HCT116 (cell line): ENCODE measurements at regions not wholly inside any gene's neighbourhood (a gene's known extent, or its start where the extent isn't known, plus 50 kb on each side); places are given as distances from the start of the nearest gene placed in this dataset.

Experiments used
- ATAC-seq: fragments of 200-7000 bp; cut with Tn5 transposase; 2 replicates; pipeline ENCODE4 v1.9.1; 2020; ENCODE audit warnings: mild to moderate bottlenecking, moderate library complexity
- BruUV-seq: library from RNA; stranded (reverse); fragments of 400-500 nt; replicated peaks from 2 replicates; lab custom pipeline; 2021; lab: Mats Ljungman, UMichigan
- CTCF ChIA-PET: fragments of 300-600 bp; sonication (Branson Sonifier 250); formaldehyde crosslinking; loops from one replicate; lab custom pipeline; 2021; ENCODE audit warnings: antibody characterized with exemption; lab: Charles Lee
- POLR2A ChIA-PET: fragments of 300-600, 350-600 bp; sonication (Branson Sonifier 250); formaldehyde crosslinking; loops from one replicate; lab custom pipeline; 2021; ENCODE audit warnings: antibody characterized with exemption; lab: Charles Lee
- RAD21 ChIA-PET, 2 experiments: fragments of 300-600 bp; sonication (Branson Sonifier 250); formaldehyde crosslinking; loops; one replicate each; lab custom pipeline; 2023; ENCODE audit warnings: low total read pairs in 2 of 2; ENCODE audit not compliant: uncharacterized antibody in 2 of 2, unreplicated experiment in 2 of 2, low non-redundant PET in 1 of 2; lab: Charles Lee
- DNase-seq: peaks from one replicate; pipeline ENCODE4 v3.0.0-alpha.2; 2010; ENCODE audit warnings: low read depth, low spot score
- H2AFZ ChIP-seq: fragments of 200-600 bp; shearing (Covaris generic), sonication (generic); 2 replicates; pipeline ENCODE4 v1.6.1; 2017; ENCODE audit warnings: low read depth, mixed run types, mixed read lengths, antibody characterized with exemption, low read length; ENCODE audit not compliant: poor library complexity, severe bottlenecking
- H3K27ac ChIP-seq: 2 replicates; pipeline ENCODE4 v1.5.1; 2012; ENCODE audit warnings: low read depth, low read length
- H3K27me3 ChIP-seq: fragments of 200-600 bp; sonication (generic); 2 replicates; pipeline ENCODE4 v1.6.1; 2016; ENCODE audit warnings: mixed run types, low read length, mixed read lengths; ENCODE audit not compliant: insufficient read depth
- H3K36me3 ChIP-seq, 2 experiments: fragments of 200-500 bp in 1 of 2; fragments of 200-600 bp in 1 of 2; sonication (Bioruptor generic) in 1 of 2; sonication (generic) in 1 of 2; 2 replicates each; pipeline versions ENCODE4 v1.5.1 to v1.6.1; 2014 to 2016; ENCODE audit warnings: low read length in 2 of 2, inconsistent platforms in 1 of 2, mixed read lengths in 1 of 2, mixed run types in 1 of 2; ENCODE audit not compliant: insufficient read depth in 2 of 2, control insufficient read depth in 1 of 2
- H3K4me1 ChIP-seq, 2 experiments: fragments of 200-600 bp in 1 of 2; sonication (generic) in 1 of 2; 2 replicates each; pipeline versions ENCODE4 v1.5.1 to v1.6.1; 2012 to 2017; ENCODE audit warnings: low read length in 2 of 2, inconsistent platforms in 1 of 2, mild to moderate bottlenecking in 1 of 2, mixed read lengths in 1 of 2, mixed run types in 1 of 2, moderate library complexity in 1 of 2; ENCODE audit not compliant: insufficient read depth in 2 of 2, control insufficient read depth in 1 of 2
- H3K4me2 ChIP-seq: fragments of 200-600 bp; sonication (generic); 2 replicates; pipeline ENCODE4 v1.6.1; 2017; ENCODE audit warnings: mixed run types, low read length, mixed read lengths
- H3K4me3 ChIP-seq, 2 experiments: fragments of 200-600 bp in 1 of 2; sonication (generic) in 1 of 2; replicated peaks in 1 of 2; 2 replicates each; pipeline ENCODE4 v1.5.1; 2011 to 2016; ENCODE audit warnings: low read length in 2 of 2, control low read depth in 1 of 2, low read depth in 1 of 2, mild to moderate bottlenecking in 1 of 2, mixed read lengths in 1 of 2, mixed run types in 1 of 2
- H3K79me2 ChIP-seq: fragments of 200-600 bp; sonication (generic); 2 replicates; pipeline ENCODE4 v1.6.1; 2017; ENCODE audit warnings: mild to moderate bottlenecking, mixed run types, low read length, moderate library complexity, mixed read lengths; ENCODE audit not compliant: insufficient read depth
- H3K9ac ChIP-seq: fragments of 200-600 bp; sonication (generic); 2 replicates; pipeline ENCODE4 v1.6.1; 2016; ENCODE audit warnings: low read length, mixed read lengths
- H3K9me2 ChIP-seq: fragments of 200-600 bp; sonication (generic), shearing (Covaris generic); 2 replicates; pipeline ENCODE4 v1.6.1; 2017; ENCODE audit warnings: mixed run types, mild to moderate bottlenecking, moderate library complexity; ENCODE audit not compliant: insufficient read depth
- H3K9me3 ChIP-seq, 2 experiments: fragments of 200-500 bp in 1 of 2; fragments of 200-600 bp in 1 of 2; sonication (Bioruptor generic) in 1 of 2; sonication (generic) in 1 of 2; 2 replicates each; pipeline ENCODE4 v1.6.1; 2014 to 2017; ENCODE audit warnings: low read length in 2 of 2, mixed read lengths in 2 of 2, inconsistent platforms in 1 of 2, low read depth in 1 of 2, mild to moderate bottlenecking in 1 of 2, mixed run types in 1 of 2, moderate library complexity in 1 of 2; ENCODE audit not compliant: control insufficient read depth in 1 of 2, insufficient read depth in 1 of 2
- H4K20me1 ChIP-seq: fragments of 200-600 bp; sonication (generic), shearing (Covaris generic); 2 replicates; pipeline ENCODE4 v1.6.1; 2017; ENCODE audit warnings: mixed run types, mild to moderate bottlenecking, moderate library complexity; ENCODE audit not compliant: insufficient read depth
- CBX3 ChIP-seq: IDR thresholded peaks from 2 replicates; pipeline ENCODE4 v1.6.1; 2012; ENCODE audit warnings: low read depth
- CEBPB ChIP-seq: IDR thresholded peaks from 2 replicates; pipeline ENCODE4 v1.6.1; 2012; ENCODE audit warnings: low read depth
- EGR1 ChIP-seq: IDR thresholded peaks from 2 replicates; pipeline ENCODE4 v1.6.1; 2012; ENCODE audit warnings: low read depth
- ELF1 ChIP-seq: IDR thresholded peaks from 2 replicates; pipeline ENCODE4 v1.6.1; 2012; ENCODE audit warnings: low read depth, borderline replicate concordance
- EZH2phosphoT487 ChIP-seq: fragments of 200-600 bp; IDR thresholded peaks from 2 replicates; pipeline ENCODE4 v1.6.1; 2018; ENCODE audit warnings: antibody characterized with exemption, borderline replicate concordance
- FOSL1 ChIP-seq: IDR thresholded peaks from 2 replicates; pipeline ENCODE4 v1.6.1; 2012; ENCODE audit warnings: low read depth
- JUND ChIP-seq: IDR thresholded peaks from 2 replicates; pipeline ENCODE4 v1.6.1; 2012
- POLR2A ChIP-seq: IDR thresholded peaks from 2 replicates; pipeline ENCODE4 v1.7.0; 2011; ENCODE audit warnings: borderline replicate concordance; ENCODE audit not compliant: insufficient read depth, insufficient read length; ENCODE audit errors: extremely low read depth
- POLR2AphosphoS5 ChIP-seq: IDR thresholded peaks from 2 replicates; pipeline ENCODE4 v1.6.1; 2011; ENCODE audit warnings: mild to moderate bottlenecking, low read depth, low read length, moderate library complexity
- RAD21 ChIP-seq: IDR thresholded peaks from 2 replicates; pipeline ENCODE4 v1.6.1; 2012; ENCODE audit warnings: low read depth, mild to moderate bottlenecking
- SIN3A ChIP-seq: IDR thresholded peaks from 2 replicates; pipeline ENCODE4 v1.6.1; 2012; ENCODE audit warnings: low read depth
- SP1 ChIP-seq: IDR thresholded peaks from 2 replicates; pipeline ENCODE4 v1.6.1; 2012; ENCODE audit warnings: low read depth
- TCF7L2 ChIP-seq: IDR thresholded peaks from 2 replicates; pipeline ENCODE4 v1.7.0; 2011; ENCODE audit warnings: borderline replicate concordance, inconsistent platforms; ENCODE audit not compliant: insufficient read depth, insufficient read length; ENCODE audit errors: extremely low read depth
- YY1 ChIP-seq: IDR thresholded peaks from 2 replicates; pipeline ENCODE4 v1.6.1; 2011; ENCODE audit warnings: low read length, low read depth, moderate library complexity, mild to moderate bottlenecking; ENCODE audit not compliant: insufficient replicate concordance; ENCODE audit errors: extremely low read depth
- ZFX ChIP-seq: fragments of 450-650 bp; IDR thresholded peaks from 2 replicates; pipeline ENCODE4 v1.6.1; 2017
- intact Hi-C: fragments of 100-400 bp; cut with micrococcal nuclease; formaldehyde crosslinking; loops from 2 replicates; pipeline ENCODE4 v1.10.0; 2022
- TF ChIP-seq, protein P1 (sequence below): IDR thresholded peaks from 2 replicates; pipeline ENCODE4 v1.6.1; 2011; ENCODE audit warnings: mild to moderate bottlenecking, low read length, moderate library complexity; ENCODE audit not compliant: insufficient replicate concordance; ENCODE audit errors: extremely low read depth
- TF ChIP-seq, protein P2 (sequence below): IDR thresholded peaks from 2 replicates; pipeline ENCODE4 v1.6.1; 2012; ENCODE audit warnings: low read depth

- Histone ChIP-seq H3K4me2 (no peak overlapping the region), H3K36me3 (no peaks in the 10 kb centered on the region; a peak in 1 of 4 replicates), H3K9me2 (no peaks in the 10 kb centered on the region), H3K27ac (no peak overlapping the region), H4K20me1 (no peaks in the 10 kb centered on the region), H3K27me3 (no peaks in the 10 kb centered on the region), H3K79me2 (no peaks in the 10 kb centered on the region), H3K4me3 (no peak overlapping the region), H3K4me1 (no peaks in the 10 kb centered on the region), H2AFZ (no peak overlapping the region), H3K9me3 (no peaks in the 10 kb centered on the region; a peak in 1 of 4 replicates), H3K9ac (no peak overlapping the region)
- DNase-seq (no peak), ATAC-seq (no peak)
- POLR2A ChIA-PET: no interaction called here
- BruUV-seq: no TSS peak
- CTCF ChIA-PET: no interaction called here
- intact Hi-C loops: no loop called here
- no peak for TF ChIP-seq JUND
- TF ChIP-seq SIN3A: no peak
- TF ChIP-seq EZH2phosphoT487: no peak
- no peak for TF ChIP-seq TCF7L2
- TF ChIP-seq CBX3: no peak
- no peak for TF ChIP-seq SP1
- TF ChIP-seq FOSL1: no peak
- no peak for TF ChIP-seq POLR2AphosphoS5
- TF ChIP-seq, protein P1, sequence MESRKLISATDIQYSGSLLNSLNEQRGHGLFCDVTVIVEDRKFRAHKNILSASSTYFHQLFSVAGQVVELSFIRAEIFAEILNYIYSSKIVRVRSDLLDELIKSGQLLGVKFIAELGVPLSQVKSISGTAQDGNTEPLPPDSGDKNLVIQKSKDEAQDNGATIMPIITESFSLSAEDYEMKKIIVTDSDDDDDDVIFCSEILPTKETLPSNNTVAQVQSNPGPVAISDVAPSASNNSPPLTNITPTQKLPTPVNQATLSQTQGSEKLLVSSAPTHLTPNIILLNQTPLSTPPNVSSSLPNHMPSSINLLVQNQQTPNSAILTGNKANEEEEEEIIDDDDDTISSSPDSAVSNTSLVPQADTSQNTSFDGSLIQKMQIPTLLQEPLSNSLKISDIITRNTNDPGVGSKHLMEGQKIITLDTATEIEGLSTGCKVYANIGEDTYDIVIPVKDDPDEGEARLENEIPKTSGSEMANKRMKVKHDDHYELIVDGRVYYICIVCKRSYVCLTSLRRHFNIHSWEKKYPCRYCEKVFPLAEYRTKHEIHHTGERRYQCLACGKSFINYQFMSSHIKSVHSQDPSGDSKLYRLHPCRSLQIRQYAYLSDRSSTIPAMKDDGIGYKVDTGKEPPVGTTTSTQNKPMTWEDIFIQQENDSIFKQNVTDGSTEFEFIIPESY: no peak
- no peak for TF ChIP-seq ELF1
- no peak for TF ChIP-seq ZFX
- no peak for TF ChIP-seq EGR1
- TF ChIP-seq CEBPB: no peak
- TF ChIP-seq YY1: no peak
- no peak for TF ChIP-seq POLR2A
- no peak for TF ChIP-seq RAD21
- TF ChIP-seq, protein P2, sequence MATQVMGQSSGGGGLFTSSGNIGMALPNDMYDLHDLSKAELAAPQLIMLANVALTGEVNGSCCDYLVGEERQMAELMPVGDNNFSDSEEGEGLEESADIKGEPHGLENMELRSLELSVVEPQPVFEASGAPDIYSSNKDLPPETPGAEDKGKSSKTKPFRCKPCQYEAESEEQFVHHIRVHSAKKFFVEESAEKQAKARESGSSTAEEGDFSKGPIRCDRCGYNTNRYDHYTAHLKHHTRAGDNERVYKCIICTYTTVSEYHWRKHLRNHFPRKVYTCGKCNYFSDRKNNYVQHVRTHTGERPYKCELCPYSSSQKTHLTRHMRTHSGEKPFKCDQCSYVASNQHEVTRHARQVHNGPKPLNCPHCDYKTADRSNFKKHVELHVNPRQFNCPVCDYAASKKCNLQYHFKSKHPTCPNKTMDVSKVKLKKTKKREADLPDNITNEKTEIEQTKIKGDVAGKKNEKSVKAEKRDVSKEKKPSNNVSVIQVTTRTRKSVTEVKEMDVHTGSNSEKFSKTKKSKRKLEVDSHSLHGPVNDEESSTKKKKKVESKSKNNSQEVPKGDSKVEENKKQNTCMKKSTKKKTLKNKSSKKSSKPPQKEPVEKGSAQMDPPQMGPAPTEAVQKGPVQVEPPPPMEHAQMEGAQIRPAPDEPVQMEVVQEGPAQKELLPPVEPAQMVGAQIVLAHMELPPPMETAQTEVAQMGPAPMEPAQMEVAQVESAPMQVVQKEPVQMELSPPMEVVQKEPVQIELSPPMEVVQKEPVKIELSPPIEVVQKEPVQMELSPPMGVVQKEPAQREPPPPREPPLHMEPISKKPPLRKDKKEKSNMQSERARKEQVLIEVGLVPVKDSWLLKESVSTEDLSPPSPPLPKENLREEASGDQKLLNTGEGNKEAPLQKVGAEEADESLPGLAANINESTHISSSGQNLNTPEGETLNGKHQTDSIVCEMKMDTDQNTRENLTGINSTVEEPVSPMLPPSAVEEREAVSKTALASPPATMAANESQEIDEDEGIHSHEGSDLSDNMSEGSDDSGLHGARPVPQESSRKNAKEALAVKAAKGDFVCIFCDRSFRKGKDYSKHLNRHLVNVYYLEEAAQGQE: no peak
- RAD21 ChIA-PET: no interaction called here
These were observed 813.3 kb upstream of the WWC1 start for GRCh38 chr5:167478188-167478587.
